Panc1 (cell line): ENCODE measurements at regions not wholly inside any gene's neighbourhood (a gene's known extent, or its start where the extent isn't known, plus 50 kb on each side); places are given as distances from the start of the nearest gene placed in this dataset.

Experiments used
- CTCF ChIP-seq: fragments of 450-650 bp; IDR thresholded peaks from 2 replicates; pipeline ENCODE4 v1.5.1; 2017; ENCODE audit warnings: mild to moderate bottlenecking
- POLR2AphosphoS5 ChIP-seq: IDR thresholded peaks from 2 replicates; pipeline ENCODE4 v1.6.1; 2012; ENCODE audit warnings: mild to moderate bottlenecking, low read depth, low read length, moderate library complexity
- REST ChIP-seq, 2 experiments: IDR thresholded peaks; 2 replicates each; pipeline ENCODE4 v1.6.1; 2011 to 2012; ENCODE audit warnings: low read depth in 2 of 2, control low read depth in 1 of 2, low read length in 1 of 2, mild to moderate bottlenecking in 1 of 2, moderate library complexity in 1 of 2; ENCODE audit not compliant: insufficient read depth in 1 of 2
- SIN3A ChIP-seq: IDR thresholded peaks from 2 replicates; pipeline ENCODE4 v1.6.1; 2012; ENCODE audit warnings: low read depth, mild to moderate bottlenecking, low read length, moderate library complexity, borderline replicate concordance; ENCODE audit not compliant: insufficient read depth
- TCF7L2 ChIP-seq: IDR thresholded peaks from 2 replicates; pipeline ENCODE4 v1.6.1; 2011; ENCODE audit warnings: mild to moderate bottlenecking, low read depth, low read length, inconsistent platforms

DNA sequence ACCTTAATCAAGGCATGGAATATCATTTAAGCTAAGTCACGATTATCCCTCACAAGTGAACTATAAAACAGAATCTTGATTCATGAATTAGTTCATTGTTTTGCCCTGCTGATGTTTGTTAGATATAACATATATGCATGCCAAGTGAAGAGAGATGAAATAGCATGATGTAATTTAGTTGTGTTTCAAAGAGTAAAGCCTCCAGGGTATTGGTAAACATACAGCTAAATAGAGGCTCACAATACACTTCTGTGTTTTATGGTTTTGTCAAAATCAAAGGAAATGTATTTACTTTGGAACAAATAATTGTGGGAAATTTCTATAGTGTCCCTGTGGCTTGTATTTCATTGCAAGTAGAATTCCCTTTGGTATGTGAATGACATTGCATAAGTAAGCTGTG is 69.0 kb upstream of the LEF1 start:
- no peak for TF ChIP-seq CTCF
- TF ChIP-seq POLR2AphosphoS5: no peak
- TF ChIP-seq REST (IDR thresholded peaks at IDR 0.05; ENCODE audit: insufficient read depth in 1 of 2, low read depth in 2 of 2, low read length in 1 of 2): no peak
- no peak for TF ChIP-seq SIN3A
- no peak for TF ChIP-seq TCF7L2
